AG09309 (cell line): ENCODE measurements at regions not wholly inside any gene's neighbourhood (a gene's known extent, or its start where the extent isn't known, plus 50 kb on each side); places are given as distances from the start of the nearest gene placed in this dataset.

Source experiments
- DNase-seq: peaks from one replicate; pipeline ENCODE4 v3.0.0-alpha.2; 2010; ENCODE audit warnings: low read depth
- H3K4me3 ChIP-seq: 2 replicates; pipeline ENCODE4 v1.5.1; 2011; ENCODE audit warnings: mild to moderate bottlenecking, low read depth, low read length, moderate library complexity; ENCODE audit not compliant: control insufficient read depth
- CTCF ChIP-seq: IDR thresholded peaks from 2 replicates; pipeline ENCODE4 v1.5.1; 2011; ENCODE audit warnings: mild to moderate bottlenecking, low read depth, low read length, inconsistent platforms; ENCODE audit not compliant: insufficient read depth, control insufficient read depth; ENCODE audit errors: missing control alignments

- no peak overlapping the region for H3K4me3 ChIP-seq
- DNase-seq, result no peak
- TF ChIP-seq CTCF, result no peak
These were observed 222.9 kb downstream of the PTEN start for GRCh38 chr10:88086187-88086960.

DNA sequence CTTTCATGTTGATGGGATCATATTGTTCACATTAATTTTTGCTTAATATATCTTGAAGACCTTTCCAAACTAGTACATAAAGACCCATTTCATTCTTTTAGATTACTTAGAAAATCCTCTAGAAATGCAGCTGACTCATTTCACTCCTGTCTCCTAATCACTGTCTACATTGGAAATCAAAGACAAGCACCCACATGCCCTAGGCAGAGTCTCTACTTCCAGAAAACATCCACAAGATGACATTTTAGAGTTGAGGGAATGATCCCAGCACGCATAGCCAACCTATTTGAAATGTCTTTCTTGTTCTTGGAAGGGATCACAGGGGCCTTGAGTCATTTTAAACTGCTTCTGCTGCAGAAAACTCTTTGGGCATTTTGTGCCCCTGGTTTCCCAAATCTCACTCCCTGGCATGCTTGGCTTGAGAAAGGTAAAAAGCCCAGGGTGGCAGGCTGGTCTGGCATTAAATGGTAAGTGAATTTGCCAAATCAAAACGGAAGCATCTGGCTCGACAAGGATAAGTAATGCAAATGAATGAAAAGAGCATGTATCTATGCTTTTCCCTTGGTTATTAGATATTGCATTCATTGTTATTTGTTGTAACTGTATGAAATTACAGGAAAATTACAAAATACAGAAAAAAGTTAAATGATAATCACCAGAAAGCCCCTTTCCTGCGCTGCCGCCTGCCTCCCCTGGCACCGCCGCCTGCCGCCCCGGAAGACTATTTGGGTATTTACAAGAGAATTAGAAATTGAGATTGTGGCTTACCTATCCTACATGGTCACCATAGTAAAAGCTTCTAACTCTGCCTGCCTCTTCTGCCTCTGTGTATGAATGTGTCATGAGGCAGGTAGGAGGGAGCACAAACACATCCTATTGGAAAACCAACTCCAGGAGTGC lies 225.3 kb downstream of the PTEN start:
- no peak for DNase-seq
- no peak overlapping the region for H3K4me3 ChIP-seq
- no peak for TF ChIP-seq CTCF

GRCh38 chr10:88089498-88089897 lies 226.1 kb downstream of the PTEN start:
- TF ChIP-seq CTCF, result no peak
- no peak for DNase-seq
- H3K4me3 ChIP-seq, result no peak overlapping the region

DNA sequence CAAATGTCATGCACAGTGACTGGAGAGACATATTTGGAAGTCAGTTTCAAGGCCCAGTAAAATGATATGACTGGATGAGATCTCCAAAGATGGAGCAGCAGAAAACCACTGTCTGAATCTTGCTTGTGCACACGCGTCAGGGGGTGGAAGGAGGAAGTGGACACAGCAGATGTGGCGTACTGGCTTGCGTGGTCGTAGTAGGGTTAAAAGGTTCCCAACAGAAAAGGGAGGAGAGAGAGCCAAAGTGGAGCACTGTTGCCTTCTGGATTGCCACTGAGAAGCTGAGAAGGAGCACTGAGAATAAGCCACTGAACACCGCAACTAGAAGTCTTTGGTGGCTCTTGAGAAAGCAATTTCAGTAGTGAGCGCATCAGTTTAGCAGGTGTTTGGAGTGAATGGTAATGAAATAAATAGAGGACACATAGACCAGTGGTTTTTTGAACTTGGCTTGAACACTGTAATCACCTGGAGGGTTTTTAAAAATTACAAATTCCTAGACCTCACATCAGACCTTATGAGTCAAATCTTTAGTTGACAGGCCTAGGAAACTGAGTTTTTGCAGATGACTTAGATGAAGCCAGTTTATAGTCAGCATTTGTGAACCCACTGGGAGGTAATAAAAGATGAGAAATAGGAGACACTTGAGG lies 227.3 kb downstream of the PTEN start:
- no peak for DNase-seq
- TF ChIP-seq CTCF, result no peak
- H3K4me3 ChIP-seq, result no peak overlapping the region

DNA sequence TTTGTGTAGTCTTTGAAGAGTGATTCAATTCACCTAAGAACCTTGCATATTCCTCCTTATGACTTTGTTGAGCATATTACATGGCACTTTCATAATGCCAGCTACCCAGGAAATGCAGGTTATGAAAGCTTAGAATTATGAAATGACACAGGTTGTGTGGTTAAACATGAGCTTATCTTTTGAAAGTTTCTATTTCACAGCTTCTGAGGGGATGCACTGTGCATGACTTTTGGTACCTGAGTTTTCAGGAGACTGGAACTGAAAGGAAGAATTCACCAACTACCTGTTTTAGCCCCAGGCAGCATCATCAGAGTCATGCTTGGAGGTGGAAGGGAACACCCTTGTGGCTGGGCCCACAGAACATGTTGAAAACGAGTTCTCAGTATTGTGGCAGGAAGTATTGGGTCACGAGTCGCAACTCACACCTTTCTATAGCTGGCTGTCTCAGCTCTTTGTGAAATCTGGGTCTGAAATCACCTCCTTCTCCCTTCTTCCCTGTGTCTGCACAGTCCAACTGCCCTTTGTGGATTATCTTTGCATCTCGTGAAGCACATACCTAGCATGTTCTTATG lies 228.2 kb downstream of the PTEN start:
- no peak for DNase-seq
- TF ChIP-seq CTCF, result no peak
- no peak overlapping the region for H3K4me3 ChIP-seq

- no peak for DNase-seq
- TF ChIP-seq CTCF, result no peak
- H3K4me3 ChIP-seq, result no peak overlapping the region
These were observed 228.8 kb downstream of the PTEN start for GRCh38 chr10:88092265-88092664.
